GM12878 (cell line): ENCODE measurements at regions not wholly inside any gene's neighbourhood (a gene's known extent, or its start where the extent isn't known, plus 50 kb on each side); places are given as distances from the start of the nearest gene placed in this dataset.

Experiments used
- ATAC-seq: fragments of 200-7000 bp; cut with Tn5 transposase; 3 replicates; pipeline ENCODE4 v1.9.1; 2020; ENCODE audit warnings: mild to moderate bottlenecking, moderate library complexity
- BruUV-seq: library from RNA; stranded (reverse); fragments of 400-500 nt; replicated peaks from 2 replicates; lab custom pipeline; 2021; lab: Mats Ljungman, UMichigan
- CTCF ChIA-PET: fragments of 300-600 bp; sonication (Branson Sonifier 250); formaldehyde crosslinking; extraction: SDS; loops from one replicate; lab custom pipeline; 2021; ENCODE audit warnings: inconsistent platforms; lab: Yijun Ruan, JAX
- POLR2A ChIA-PET: fragments of 350-600 bp; formaldehyde crosslinking; extraction: SDS; loops from one replicate; lab custom pipeline; 2021; ENCODE audit warnings: inconsistent platforms; lab: Charles Lee
- RAD21 ChIA-PET: fragments of 300-600 bp; sonication (Branson Sonifier 250); formaldehyde crosslinking; loops from one replicate; lab custom pipeline; 2023; ENCODE audit warnings: antibody characterized with exemption; ENCODE audit not compliant: unreplicated experiment; lab: Charles Lee
- SMC1A ChIA-PET: fragments of 300-600 bp; sonication (Branson Sonifier 250); formaldehyde crosslinking; loops from one replicate; lab custom pipeline; 2023; ENCODE audit not compliant: unreplicated experiment, uncharacterized antibody; lab: Charles Lee
- DNase-seq: peaks from one replicate; pipeline ENCODE4 v3.0.0-alpha.2; 2011; ENCODE audit warnings: low read depth, low spot score
- FAIRE-seq: peaks from 3 replicates; lab custom pipeline; 2011; peaks lifted over from hg19 to GRCh38; lab: Jason Lieb, UNC
- H2AFZ ChIP-seq: 2 replicates; pipeline ENCODE4 v1.6.0; 2011; ENCODE audit warnings: low read depth, low read length, control low read depth; ENCODE audit not compliant: control insufficient read depth
- H3K27ac ChIP-seq: 2 replicates; pipeline ENCODE4 v1.5.1; 2011; ENCODE audit warnings: control low read depth; ENCODE audit not compliant: control insufficient read depth, insufficient read depth
- H3K27me3 ChIP-seq, 2 experiments: replicated peaks in 1 of 2; 2 replicates each; pipeline versions ENCODE4 v1.6.0 to v1.6.1; 2011; ENCODE audit warnings: low read length in 1 of 2; ENCODE audit not compliant: control insufficient read depth in 2 of 2, insufficient read depth in 2 of 2
- H3K36me3 ChIP-seq, 2 experiments: 2 replicates each; pipeline ENCODE4 v1.5.1; 2011; ENCODE audit warnings: low read length in 1 of 2; ENCODE audit not compliant: control insufficient read depth in 2 of 2, insufficient read depth in 2 of 2
- H3K4me1 ChIP-seq: 2 replicates; pipeline ENCODE4 v1.6.1; 2011; ENCODE audit warnings: mild to moderate bottlenecking, low read length, moderate library complexity, mixed read lengths; ENCODE audit not compliant: control insufficient read depth, insufficient read depth
- H3K4me2 ChIP-seq: 2 replicates; pipeline ENCODE4 v1.6.0; 2011; ENCODE audit warnings: control low read depth; ENCODE audit not compliant: control insufficient read depth, insufficient read depth
- H3K4me3 ChIP-seq: fragments of 200-600 bp; sonication (generic); 2 replicates; pipeline ENCODE4 v1.5.1; 2016
- H3K79me2 ChIP-seq: 2 replicates; pipeline ENCODE4 v1.6.0; 2011; ENCODE audit warnings: low read length; ENCODE audit not compliant: control insufficient read depth, insufficient read depth
- H3K9ac ChIP-seq: 2 replicates; pipeline ENCODE4 v1.8.0; 2011; ENCODE audit warnings: low read length, control low read depth, mixed read lengths; ENCODE audit not compliant: control insufficient read depth, insufficient read depth
- H3K9me3 ChIP-seq: replicated peaks from 3 replicates; pipeline ENCODE4 v1.5.1; 2011; ENCODE audit warnings: mild to moderate bottlenecking, low read length; ENCODE audit not compliant: control insufficient read depth, insufficient read depth
- H4K20me1 ChIP-seq: 2 replicates; pipeline ENCODE4 v1.6.0; 2011; ENCODE audit not compliant: control insufficient read depth, insufficient read depth
- FOXK2 ChIP-seq: fragments of 450-650 bp; IDR thresholded peaks from 2 replicates; pipeline ENCODE4 v1.6.1; 2017; ENCODE audit warnings: mild to moderate bottlenecking, moderate library complexity
- GATAD2B ChIP-seq: fragments of 450-650 bp; conservative IDR thresholded peaks from 2 replicates; pipeline ENCODE4 v1.6.1; 2017; ENCODE audit warnings: low read depth, mild to moderate bottlenecking, moderate library complexity
- HDGF ChIP-seq: fragments of 450-650 bp; IDR thresholded peaks from 2 replicates; pipeline ENCODE4 v1.6.1; 2016; ENCODE audit warnings: antibody characterized with exemption
- NKRF ChIP-seq: fragments of 450-650 bp; conservative IDR thresholded peaks from 2 replicates; pipeline ENCODE4 v1.6.1; 2017; ENCODE audit warnings: mild to moderate bottlenecking, moderate library complexity
- RAD51 ChIP-seq: fragments of 450-650 bp; IDR thresholded peaks from 2 replicates; pipeline ENCODE4 v1.6.1; 2016; ENCODE audit warnings: moderate library complexity, mild to moderate bottlenecking, inconsistent platforms
- SKIL ChIP-seq: fragments of 450-650 bp; IDR thresholded peaks from 2 replicates; pipeline ENCODE4 v1.6.1; 2017; ENCODE audit warnings: mild to moderate bottlenecking, low read depth, inconsistent platforms; ENCODE audit not compliant: poor library complexity, severe bottlenecking
- SMAD5 ChIP-seq: IDR thresholded peaks from 2 replicates; pipeline ENCODE4 v1.6.1; 2016; ENCODE audit warnings: antibody characterized with exemption, low read depth
- SUZ12 ChIP-seq: fragments of 200-600 bp; sonication (generic); IDR thresholded peaks from one replicate; pipeline ENCODE4 v1.6.1; 2018; ENCODE audit warnings: antibody characterized with exemption, mild to moderate bottlenecking; ENCODE audit not compliant: unreplicated experiment
- TCF3 ChIP-seq: IDR thresholded peaks from 2 replicates; pipeline ENCODE4 v1.6.1; 2012; ENCODE audit warnings: low read depth, mild to moderate bottlenecking, low read length, borderline replicate concordance; ENCODE audit not compliant: insufficient read depth
- USF2 ChIP-seq: IDR thresholded peaks from 2 replicates; pipeline ENCODE4 v1.6.1; 2011; ENCODE audit warnings: low read depth, low read length, improper control_type of control experiment, borderline replicate concordance
- ZNF687 ChIP-seq: fragments of 450-650 bp; IDR thresholded peaks from 2 replicates; pipeline ENCODE4 v1.6.1; 2017; ENCODE audit warnings: mild to moderate bottlenecking, moderate library complexity
- WGBS: methylation state at CpG from one replicate; pipeline ENCODE4 v1.1.6; 2016; ENCODE audit warnings: low lambda C conversion rate; ENCODE audit not compliant: insufficient replicate concordance, insufficient coverage; ENCODE audit errors: missing lambda C conversion rate; 5-methylcytosine and 5-hydroxymethylcytosine counted together
- in situ Hi-C: fragments of 300-500 bp; cut with MboI; formaldehyde crosslinking; loops from 9 replicates; pipeline ENCODE4 v1.14.3; 2018; ENCODE audit warnings: mixed read lengths
- intact Hi-C: fragments of 100-400 bp; cut with micrococcal nuclease; formaldehyde crosslinking; loops from one replicate; pipeline ENCODE4 v1.14.2; 2022; ENCODE audit not compliant: unreplicated experiment

- no peak for TF ChIP-seq TCF3
- TF ChIP-seq FOXK2 = no peak
- TF ChIP-seq NKRF = no peak
- TF ChIP-seq, all 136 proteins: peak for 0
Measured at GRCh38 chr5:143543358-143544255, 140.1 kb upstream of the NR3C1 start (continued).

GRCh38 chr5:143542798-143543144 lies 139.3 kb upstream of the NR3C1 start:
- 80% methylated on average over 3 of the region's 3 CpGs for WGBS
- no peaks in the 10 kb centered on the region for H3K79me2 ChIP-seq
- H3K27me3 ChIP-seq = no peaks in the 10 kb centered on the region
- no peaks in the 10 kb centered on the region for H3K4me1 ChIP-seq
- DNase-seq = no peak
- ATAC-seq = no peak
- no peak overlapping the region for H3K4me2 ChIP-seq
- BruUV-seq = no TSS peak
- H3K9ac ChIP-seq = no peak overlapping the region
- no peaks in the 10 kb centered on the region for H4K20me1 ChIP-seq
- no peak overlapping the region for H3K4me3 ChIP-seq
- CTCF ChIA-PET = interaction anchor here (0.6 to 1.9 kb wide), 5 partner anchors 11 to 643 kb away, joined by 3 to 9 read pairs (median 3); no protein-coding TSS in a partner anchor
- intact Hi-C loops = no loop called here
- TF ChIP-seq RAD51 (no peak), GATAD2B (no peak), SKIL (no peak), TCF3 (no peak), USF2 (no peak), SUZ12 (no peak), HDGF (no peak), SMAD5 (no peak), ZNF687 (no peak), FOXK2 (no peak)
- TF ChIP-seq, all 136 proteins: peak for 0
- no peaks in the 10 kb centered on the region for H3K36me3 ChIP-seq
- peaks cover 4% of the 10 kb centered on the region; the same call in 2 of the 3 replicates for H3K9me3 ChIP-seq
- ChIA-PET POLR2A (no interaction called here), RAD21 (interaction anchor here (1.1 kb wide), 1 partner anchor 22 kb away, joined by 3 read pairs; no protein-coding TSS in a partner anchor), SMC1A (interaction anchor here (0.7 to 1.7 kb wide), 8 partner anchors 11 to 218 kb away, joined by 3 to 6 read pairs (median 3); no protein-coding TSS in a partner anchor)
- H3K27ac ChIP-seq = no peak overlapping the region
- in situ Hi-C loops = no loop called here
- FAIRE-seq = no peak
- no peak overlapping the region for H2AFZ ChIP-seq
